HCT116 (cell line): ENCODE measurements at regions not wholly inside any gene's neighbourhood (a gene's known extent, or its start where the extent isn't known, plus 50 kb on each side); places are given as distances from the start of the nearest gene placed in this dataset.

Experiments used
- ATAC-seq: fragments of 200-7000 bp; cut with Tn5 transposase; 2 replicates; pipeline ENCODE4 v1.9.1; 2020; ENCODE audit warnings: mild to moderate bottlenecking, moderate library complexity
- BruUV-seq: library from RNA; stranded (reverse); fragments of 400-500 nt; replicated peaks from 2 replicates; lab custom pipeline; 2021; lab: Mats Ljungman, UMichigan
- CTCF ChIA-PET: fragments of 300-600 bp; sonication (Branson Sonifier 250); formaldehyde crosslinking; loops from one replicate; lab custom pipeline; 2021; ENCODE audit warnings: antibody characterized with exemption; lab: Charles Lee
- POLR2A ChIA-PET: fragments of 300-600, 350-600 bp; sonication (Branson Sonifier 250); formaldehyde crosslinking; loops from one replicate; lab custom pipeline; 2021; ENCODE audit warnings: antibody characterized with exemption; lab: Charles Lee
- RAD21 ChIA-PET, 2 experiments: fragments of 300-600 bp; sonication (Branson Sonifier 250); formaldehyde crosslinking; loops; one replicate each; lab custom pipeline; 2023; ENCODE audit warnings: low total read pairs in 2 of 2; ENCODE audit not compliant: uncharacterized antibody in 2 of 2, unreplicated experiment in 2 of 2, low non-redundant PET in 1 of 2; lab: Charles Lee
- DNase-seq: peaks from one replicate; pipeline ENCODE4 v3.0.0-alpha.2; 2010; ENCODE audit warnings: low read depth, low spot score
- H2AFZ ChIP-seq: fragments of 200-600 bp; shearing (Covaris generic), sonication (generic); 2 replicates; pipeline ENCODE4 v1.6.1; 2017; ENCODE audit warnings: low read depth, mixed run types, mixed read lengths, antibody characterized with exemption, low read length; ENCODE audit not compliant: poor library complexity, severe bottlenecking
- H3K27ac ChIP-seq: 2 replicates; pipeline ENCODE4 v1.5.1; 2012; ENCODE audit warnings: low read depth, low read length
- H3K27me3 ChIP-seq: fragments of 200-600 bp; sonication (generic); 2 replicates; pipeline ENCODE4 v1.6.1; 2016; ENCODE audit warnings: mixed run types, low read length, mixed read lengths; ENCODE audit not compliant: insufficient read depth
- H3K36me3 ChIP-seq, 2 experiments: fragments of 200-500 bp in 1 of 2; fragments of 200-600 bp in 1 of 2; sonication (Bioruptor generic) in 1 of 2; sonication (generic) in 1 of 2; 2 replicates each; pipeline versions ENCODE4 v1.5.1 to v1.6.1; 2014 to 2016; ENCODE audit warnings: low read length in 2 of 2, inconsistent platforms in 1 of 2, mixed read lengths in 1 of 2, mixed run types in 1 of 2; ENCODE audit not compliant: insufficient read depth in 2 of 2, control insufficient read depth in 1 of 2
- H3K4me1 ChIP-seq, 2 experiments: fragments of 200-600 bp in 1 of 2; sonication (generic) in 1 of 2; 2 replicates each; pipeline versions ENCODE4 v1.5.1 to v1.6.1; 2012 to 2017; ENCODE audit warnings: low read length in 2 of 2, inconsistent platforms in 1 of 2, mild to moderate bottlenecking in 1 of 2, mixed read lengths in 1 of 2, mixed run types in 1 of 2, moderate library complexity in 1 of 2; ENCODE audit not compliant: insufficient read depth in 2 of 2, control insufficient read depth in 1 of 2
- H3K4me2 ChIP-seq: fragments of 200-600 bp; sonication (generic); 2 replicates; pipeline ENCODE4 v1.6.1; 2017; ENCODE audit warnings: mixed run types, low read length, mixed read lengths
- H3K4me3 ChIP-seq, 2 experiments: fragments of 200-600 bp in 1 of 2; sonication (generic) in 1 of 2; replicated peaks in 1 of 2; 2 replicates each; pipeline ENCODE4 v1.5.1; 2011 to 2016; ENCODE audit warnings: low read length in 2 of 2, control low read depth in 1 of 2, low read depth in 1 of 2, mild to moderate bottlenecking in 1 of 2, mixed read lengths in 1 of 2, mixed run types in 1 of 2
- H3K79me2 ChIP-seq: fragments of 200-600 bp; sonication (generic); 2 replicates; pipeline ENCODE4 v1.6.1; 2017; ENCODE audit warnings: mild to moderate bottlenecking, mixed run types, low read length, moderate library complexity, mixed read lengths; ENCODE audit not compliant: insufficient read depth
- H3K9ac ChIP-seq: fragments of 200-600 bp; sonication (generic); 2 replicates; pipeline ENCODE4 v1.6.1; 2016; ENCODE audit warnings: low read length, mixed read lengths
- H3K9me2 ChIP-seq: fragments of 200-600 bp; sonication (generic), shearing (Covaris generic); 2 replicates; pipeline ENCODE4 v1.6.1; 2017; ENCODE audit warnings: mixed run types, mild to moderate bottlenecking, moderate library complexity; ENCODE audit not compliant: insufficient read depth
- H3K9me3 ChIP-seq, 2 experiments: fragments of 200-500 bp in 1 of 2; fragments of 200-600 bp in 1 of 2; sonication (Bioruptor generic) in 1 of 2; sonication (generic) in 1 of 2; 2 replicates each; pipeline ENCODE4 v1.6.1; 2014 to 2017; ENCODE audit warnings: low read length in 2 of 2, mixed read lengths in 2 of 2, inconsistent platforms in 1 of 2, low read depth in 1 of 2, mild to moderate bottlenecking in 1 of 2, mixed run types in 1 of 2, moderate library complexity in 1 of 2; ENCODE audit not compliant: control insufficient read depth in 1 of 2, insufficient read depth in 1 of 2
- H4K20me1 ChIP-seq: fragments of 200-600 bp; sonication (generic), shearing (Covaris generic); 2 replicates; pipeline ENCODE4 v1.6.1; 2017; ENCODE audit warnings: mixed run types, mild to moderate bottlenecking, moderate library complexity; ENCODE audit not compliant: insufficient read depth
- CEBPB ChIP-seq: IDR thresholded peaks from 2 replicates; pipeline ENCODE4 v1.6.1; 2012; ENCODE audit warnings: low read depth
- EZH2phosphoT487 ChIP-seq: fragments of 200-600 bp; IDR thresholded peaks from 2 replicates; pipeline ENCODE4 v1.6.1; 2018; ENCODE audit warnings: antibody characterized with exemption, borderline replicate concordance
- FOSL1 ChIP-seq: IDR thresholded peaks from 2 replicates; pipeline ENCODE4 v1.6.1; 2012; ENCODE audit warnings: low read depth
- JUND ChIP-seq: IDR thresholded peaks from 2 replicates; pipeline ENCODE4 v1.6.1; 2012
- SP1 ChIP-seq: IDR thresholded peaks from 2 replicates; pipeline ENCODE4 v1.6.1; 2012; ENCODE audit warnings: low read depth
- TCF7L2 ChIP-seq: IDR thresholded peaks from 2 replicates; pipeline ENCODE4 v1.7.0; 2011; ENCODE audit warnings: borderline replicate concordance, inconsistent platforms; ENCODE audit not compliant: insufficient read depth, insufficient read length; ENCODE audit errors: extremely low read depth
- ZBTB33 ChIP-seq: IDR thresholded peaks from 2 replicates; pipeline ENCODE4 v1.6.1; 2011; ENCODE audit warnings: mild to moderate bottlenecking, low read length, moderate library complexity; ENCODE audit not compliant: insufficient replicate concordance; ENCODE audit errors: extremely low read depth
- intact Hi-C: fragments of 100-400 bp; cut with micrococcal nuclease; formaldehyde crosslinking; loops from 2 replicates; pipeline ENCODE4 v1.10.0; 2022

DNA sequence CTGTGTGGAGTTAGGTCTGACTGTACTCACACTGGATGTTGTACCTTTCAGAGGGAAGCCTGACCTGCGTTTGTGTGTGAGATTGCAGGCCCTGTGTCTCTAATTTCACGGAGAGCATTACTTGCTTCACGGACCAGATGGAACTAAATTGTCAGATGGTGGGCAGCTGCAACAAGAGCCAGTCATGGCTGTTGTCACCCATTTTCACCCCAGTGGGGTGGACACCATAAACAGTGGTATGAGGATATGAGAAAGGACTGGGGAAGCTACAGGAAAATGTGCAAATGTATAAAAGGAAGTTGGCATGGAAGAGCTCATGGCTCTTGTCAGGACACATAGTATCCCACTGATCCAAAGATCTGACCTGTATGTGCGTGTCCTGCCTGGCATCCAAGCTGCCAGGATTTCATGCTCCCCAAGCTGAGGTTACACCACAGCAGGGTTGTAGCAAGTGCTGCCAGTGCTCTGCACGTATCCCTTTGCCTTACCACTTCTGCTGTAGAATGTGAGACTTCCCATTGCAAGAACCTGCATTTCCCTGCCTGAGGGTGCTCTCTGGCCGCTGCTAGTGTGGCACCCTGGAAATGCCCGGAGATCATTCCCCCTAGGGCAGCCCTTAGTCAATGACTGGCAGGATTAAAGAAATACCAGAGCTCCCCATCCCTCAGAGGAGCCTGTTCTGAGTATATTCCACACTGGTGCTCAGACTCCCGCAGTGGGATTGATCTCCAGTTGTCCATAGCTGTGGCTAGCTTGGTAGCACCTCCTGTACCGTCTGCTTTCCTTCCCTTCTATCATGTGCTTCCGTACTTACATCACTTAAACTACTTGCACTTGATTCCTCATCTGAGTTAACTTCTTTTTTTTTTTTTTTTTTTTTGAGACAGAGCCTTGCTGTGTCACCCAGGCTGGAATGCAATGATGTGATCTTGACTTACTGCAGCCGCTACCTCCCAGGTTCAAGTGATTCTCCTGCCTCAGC lies 70.4 kb upstream of the TANC2 start (continued):
- TF ChIP-seq FOSL1: no peak

DNA sequence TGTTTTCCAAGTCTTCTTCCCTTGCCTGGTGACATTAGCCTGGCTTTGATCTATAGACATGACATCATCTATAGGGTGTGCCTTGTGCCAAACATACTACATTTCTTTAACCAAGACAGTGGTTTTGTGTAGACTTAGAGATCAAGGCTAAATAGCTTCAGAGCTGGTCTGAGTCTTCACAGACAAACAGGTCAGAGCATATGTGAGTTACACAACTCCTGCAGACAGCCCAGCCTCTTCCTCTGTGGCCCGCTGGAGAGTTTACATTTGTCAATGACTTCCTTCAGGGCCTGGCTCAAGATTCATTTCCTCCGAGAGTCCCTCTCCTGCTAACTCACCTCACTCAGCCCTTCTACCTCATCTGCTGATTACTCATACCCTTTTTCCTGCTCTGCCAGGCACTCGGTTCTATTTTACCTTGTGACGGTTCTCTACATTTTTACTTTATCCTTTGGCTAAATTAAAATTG lies 73.1 kb upstream of the TANC2 start:
- no peaks in the 10 kb centered on the region for H3K9me2 ChIP-seq
- intact Hi-C loops: no loop called here
- H3K4me3 ChIP-seq: no peak overlapping the region
- RAD21 ChIA-PET: no interaction called here
- TF ChIP-seq FOSL1: peak; percentile 21; the same call in 1 of the 2 replicates
- peak; percentile 63 for TF ChIP-seq TCF7L2
- TF ChIP-seq SP1: no peak
- peak; percentile 43; the same call in 1 of the 2 replicates for TF ChIP-seq CEBPB
- no peak for TF ChIP-seq ZBTB33
- TF ChIP-seq EZH2phosphoT487: no peak
- no peak for TF ChIP-seq JUND
- peak overlapping the region; percentile 44 for H2AFZ ChIP-seq
- H3K4me1 ChIP-seq: peaks cover 6 to 14% of the 10 kb centered on the region in 2 experiments; a peak in 3 of 4 replicates
- ATAC-seq: peak; percentile 6; the same call in 1 of the 2 replicates
- no peak overlapping the region for H3K9ac ChIP-seq
- no peak overlapping the region for H3K27ac ChIP-seq
- no peak for DNase-seq
- H3K9me3 ChIP-seq: no peaks in the 10 kb centered on the region
- no TSS peak for BruUV-seq
- CTCF ChIA-PET: no interaction called here
- no peaks in the 10 kb centered on the region for H4K20me1 ChIP-seq
- POLR2A ChIA-PET: interaction anchor here (1.2 kb wide), 1 partner anchor 12 kb away, joined by 4 read pairs; no protein-coding TSS in a partner anchor
- H3K4me2 ChIP-seq: peak overlapping the region; percentile 0; the same call in 1 of the 2 replicates
- no peaks in the 10 kb centered on the region for H3K27me3 ChIP-seq
- H3K79me2 ChIP-seq: no peaks in the 10 kb centered on the region
- H3K36me3 ChIP-seq: no peaks in the 10 kb centered on the region
